ENCODE measurements at regions not wholly inside any gene's neighbourhood (a gene's known extent, or its start where the extent isn't known, plus 50 kb on each side); places are given as distances from the start of the nearest gene placed in this dataset.

GRCh38 chr18:55861266-55861665 lies 273.3 kb upstream of the TCF4 start:
- no peak overlapping the region for H3K4me2 ChIP-seq (ENCODE audit: low read length)
- H3K4ac ChIP-seq (ENCODE audit: low read depth, low read length), result no peak overlapping the region
- H3K18ac ChIP-seq (ENCODE audit: low read length), result no peak overlapping the region
- H2BK120ac ChIP-seq (ENCODE audit: low read depth, low read length), result no peak overlapping the region
- no peak overlapping the region for H3K4me3 ChIP-seq (ENCODE audit: low read length)
- no peak overlapping the region for H2AK5ac ChIP-seq (ENCODE audit: low read length)
- WGBS (ENCODE audit: extremely low coverage, insufficient coverage, low lambda C conversion rate), result no CpG with 5 or more reads among the region's 6 CpGs
- no peak overlapping the region for H3K27ac ChIP-seq (ENCODE audit: low read depth, low read length)
- no peak overlapping the region for H3K9ac ChIP-seq (ENCODE audit: low read length)
- peaks cover 4% of the 10 kb centered on the region for H3K4me1 ChIP-seq (ENCODE audit: control insufficient read depth, low read depth, low read length)
- H2BK5ac ChIP-seq (ENCODE audit: low read length), result no peak overlapping the region
- no peaks in the 10 kb centered on the region for H3K79me1 ChIP-seq (ENCODE audit: low read length)
- DNase-seq, result peak; percentile 73
- no peaks in the 10 kb centered on the region for H3K36me3 ChIP-seq (ENCODE audit: control insufficient read depth, insufficient read depth, low read length)
- H3K27me3 ChIP-seq (ENCODE audit: insufficient read depth, low read length, poor library complexity), result no peaks in the 10 kb centered on the region
- no peak overlapping the region for H4K8ac ChIP-seq (ENCODE audit: low read depth, low read length)
- no peak overlapping the region for H4K5ac ChIP-seq (ENCODE audit: low read length)
- no peak overlapping the region for H2BK15ac ChIP-seq (replicated peaks; ENCODE audit: low read depth)
- H3K56ac ChIP-seq (ENCODE audit: low read length), result peak overlapping the region; percentile 62
- no peak overlapping the region for H3K23ac ChIP-seq (ENCODE audit: low read length)
- no peaks in the 10 kb centered on the region for H3K79me2 ChIP-seq (ENCODE audit: control insufficient read depth, insufficient read depth, low read length)

GRCh38 chr18:55858661-55859515 lies 270.9 kb upstream of the TCF4 start:
- Histone ChIP-seq H3K4ac (ENCODE audit: low read depth, low read length) (no peak overlapping the region), H3K79me2 (ENCODE audit: control insufficient read depth, insufficient read depth, low read length) (no peaks in the 10 kb centered on the region), H3K4me3 (ENCODE audit: low read length) (no peak overlapping the region), H2BK5ac (ENCODE audit: low read length) (no peak overlapping the region), H3K27me3 (ENCODE audit: insufficient read depth, low read length, poor library complexity) (no peaks in the 10 kb centered on the region), H4K5ac (ENCODE audit: low read length) (no peak overlapping the region), H3K4me1 (ENCODE audit: control insufficient read depth, low read depth, low read length) (peaks cover 4% of the 10 kb centered on the region), H3K4me2 (ENCODE audit: low read length) (no peak overlapping the region), H2BK15ac (replicated peaks; ENCODE audit: low read depth) (no peak overlapping the region), H2AK5ac (ENCODE audit: low read length) (no peak overlapping the region), H2BK120ac (ENCODE audit: low read depth, low read length) (no peak overlapping the region), H4K8ac (ENCODE audit: low read depth, low read length) (no peak overlapping the region), H3K23ac (ENCODE audit: low read length) (no peak overlapping the region), H3K18ac (ENCODE audit: low read length) (no peak overlapping the region), H3K36me3 (ENCODE audit: control insufficient read depth, insufficient read depth, low read length) (no peaks in the 10 kb centered on the region), H3K56ac (ENCODE audit: low read length) (no peak overlapping the region), H3K79me1 (ENCODE audit: low read length) (no peaks in the 10 kb centered on the region), H3K9ac (ENCODE audit: low read length) (no peak overlapping the region), H3K27ac (ENCODE audit: low read depth, low read length) (no peak overlapping the region)
- DNase-seq, result no peak
- no CpG with 5 or more reads among the region's 17 CpGs for WGBS (ENCODE audit: extremely low coverage, insufficient coverage, low lambda C conversion rate)

GRCh38 chr18:55857956-55858355 lies 270.0 kb upstream of the TCF4 start:
- Histone ChIP-seq H3K56ac (ENCODE audit: low read length) (peak overlapping the region; percentile 51), H3K36me3 (ENCODE audit: control insufficient read depth, insufficient read depth, low read length) (no peaks in the 10 kb centered on the region), H3K79me1 (ENCODE audit: low read length) (no peaks in the 10 kb centered on the region), H3K4me1 (ENCODE audit: control insufficient read depth, low read depth, low read length) (peaks cover 4% of the 10 kb centered on the region), H2BK120ac (ENCODE audit: low read depth, low read length) (no peak overlapping the region), H4K5ac (ENCODE audit: low read length) (no peak overlapping the region), H3K4me3 (ENCODE audit: low read length) (no peak overlapping the region), H3K27me3 (ENCODE audit: insufficient read depth, low read length, poor library complexity) (no peaks in the 10 kb centered on the region), H3K9ac (ENCODE audit: low read length) (no peak overlapping the region), H3K23ac (ENCODE audit: low read length) (no peak overlapping the region), H4K8ac (ENCODE audit: low read depth, low read length) (no peak overlapping the region), H3K4me2 (ENCODE audit: low read length) (no peak overlapping the region), H2BK15ac (replicated peaks; ENCODE audit: low read depth) (no peak overlapping the region), H2BK5ac (ENCODE audit: low read length) (no peak overlapping the region), H3K79me2 (ENCODE audit: control insufficient read depth, insufficient read depth, low read length) (no peaks in the 10 kb centered on the region), H3K27ac (ENCODE audit: low read depth, low read length) (no peak overlapping the region), H2AK5ac (ENCODE audit: low read length) (no peak overlapping the region), H3K18ac (ENCODE audit: low read length) (no peak overlapping the region), H3K4ac (ENCODE audit: low read depth, low read length) (no peak overlapping the region)
- no peak for DNase-seq
- WGBS (ENCODE audit: extremely low coverage, insufficient coverage, low lambda C conversion rate), result no CpG with 5 or more reads among the region's 7 CpGs

GRCh38 chr18:55857409-55857808 lies 269.4 kb upstream of the TCF4 start:
- Histone ChIP-seq H2BK5ac (ENCODE audit: low read length) (no peak overlapping the region), H2BK15ac (replicated peaks; ENCODE audit: low read depth) (no peak overlapping the region), H2AK5ac (ENCODE audit: low read length) (no peak overlapping the region), H3K4me3 (ENCODE audit: low read length) (no peak overlapping the region), H4K8ac (ENCODE audit: low read depth, low read length) (no peak overlapping the region), H3K79me1 (ENCODE audit: low read length) (no peaks in the 10 kb centered on the region), H3K36me3 (ENCODE audit: control insufficient read depth, insufficient read depth, low read length) (no peaks in the 10 kb centered on the region), H3K9ac (ENCODE audit: low read length) (no peak overlapping the region), H3K4me1 (ENCODE audit: control insufficient read depth, low read depth, low read length) (peaks cover 4% of the 10 kb centered on the region), H3K18ac (ENCODE audit: low read length) (peak overlapping the region; percentile 22), H3K79me2 (ENCODE audit: control insufficient read depth, insufficient read depth, low read length) (no peaks in the 10 kb centered on the region), H3K4ac (ENCODE audit: low read depth, low read length) (no peak overlapping the region), H4K5ac (ENCODE audit: low read length) (no peak overlapping the region), H3K27me3 (ENCODE audit: insufficient read depth, low read length, poor library complexity) (no peaks in the 10 kb centered on the region), H3K4me2 (ENCODE audit: low read length) (no peak overlapping the region), H2BK120ac (ENCODE audit: low read depth, low read length) (no peak overlapping the region), H3K27ac (ENCODE audit: low read depth, low read length) (no peak overlapping the region), H3K23ac (ENCODE audit: low read length) (no peak overlapping the region), H3K56ac (ENCODE audit: low read length) (no peak overlapping the region)
- DNase-seq, result no peak
- WGBS (ENCODE audit: extremely low coverage, insufficient coverage, low lambda C conversion rate), result no CpG with 5 or more reads among the region's 2 CpGs

- Histone ChIP-seq H3K23ac (ENCODE audit: low read length) (no peak overlapping the region), H3K27ac (ENCODE audit: low read depth, low read length) (peak overlapping the region; percentile 55), H3K9ac (ENCODE audit: low read length) (no peak overlapping the region), H3K79me2 (ENCODE audit: control insufficient read depth, insufficient read depth, low read length) (no peaks in the 10 kb centered on the region), H2BK15ac (replicated peaks; ENCODE audit: low read depth) (no peak overlapping the region), H3K4ac (ENCODE audit: low read depth, low read length) (no peak overlapping the region), H4K5ac (ENCODE audit: low read length) (no peak overlapping the region), H4K8ac (ENCODE audit: low read depth, low read length) (no peak overlapping the region), H3K4me2 (ENCODE audit: low read length) (no peak overlapping the region), H3K56ac (ENCODE audit: low read length) (no peak overlapping the region), H2BK5ac (ENCODE audit: low read length) (no peak overlapping the region), H3K18ac (ENCODE audit: low read length) (no peak overlapping the region), H3K4me1 (ENCODE audit: control insufficient read depth, low read depth, low read length) (peaks cover 3% of the 10 kb centered on the region), H2AK5ac (ENCODE audit: low read length) (no peak overlapping the region), H3K36me3 (ENCODE audit: control insufficient read depth, insufficient read depth, low read length) (no peaks in the 10 kb centered on the region), H2BK120ac (ENCODE audit: low read depth, low read length) (no peak overlapping the region), H3K79me1 (ENCODE audit: low read length) (no peaks in the 10 kb centered on the region), H3K27me3 (ENCODE audit: insufficient read depth, low read length, poor library complexity) (no peaks in the 10 kb centered on the region), H3K4me3 (ENCODE audit: low read length) (no peak overlapping the region)
- DNase-seq, result no peak
Measured at GRCh38 chr18:55856679-55857078, 268.7 kb upstream of the TCF4 start.

- Histone ChIP-seq H4K5ac (ENCODE audit: low read length) (no peak overlapping the region), H4K8ac (ENCODE audit: low read depth, low read length) (no peak overlapping the region), H3K4me3 (ENCODE audit: low read length) (no peak overlapping the region), H3K23ac (ENCODE audit: low read length) (no peak overlapping the region), H3K4me1 (ENCODE audit: control insufficient read depth, low read depth, low read length) (no peaks in the 10 kb centered on the region), H3K56ac (ENCODE audit: low read length) (no peak overlapping the region), H3K27ac (ENCODE audit: low read depth, low read length) (peak overlapping the region; percentile 57), H2BK5ac (ENCODE audit: low read length) (no peak overlapping the region), H3K79me1 (ENCODE audit: low read length) (no peaks in the 10 kb centered on the region), H3K4ac (ENCODE audit: low read depth, low read length) (no peak overlapping the region), H3K79me2 (ENCODE audit: control insufficient read depth, insufficient read depth, low read length) (no peaks in the 10 kb centered on the region), H2AK5ac (ENCODE audit: low read length) (no peak overlapping the region), H2BK120ac (ENCODE audit: low read depth, low read length) (no peak overlapping the region), H3K27me3 (ENCODE audit: insufficient read depth, low read length, poor library complexity) (no peaks in the 10 kb centered on the region), H3K18ac (ENCODE audit: low read length) (no peak overlapping the region), H3K4me2 (ENCODE audit: low read length) (no peak overlapping the region), H3K36me3 (ENCODE audit: control insufficient read depth, insufficient read depth, low read length) (no peaks in the 10 kb centered on the region), H2BK15ac (replicated peaks; ENCODE audit: low read depth) (no peak overlapping the region), H3K9ac (ENCODE audit: low read length) (no peak overlapping the region)
- no CpG with 5 or more reads among the region's 2 CpGs for WGBS (ENCODE audit: extremely low coverage, insufficient coverage, low lambda C conversion rate)
- DNase-seq, result peak; percentile 98
Measured at GRCh38 chr18:55856229-55856628, 268.2 kb upstream of the TCF4 start.
